Left renal cortex interstitium (tissue), 4 donors: ENCODE measurements at regions not wholly inside any gene's neighbourhood (a gene's known extent, or its start where the extent isn't known, plus 50 kb on each side); places are given as distances from the start of the nearest gene placed in this dataset.
"Not testable (repeated sequence)": the region's sequence is repeated elsewhere in the genome, so short reads cannot be mapped to it uniquely, and the experiment has no call there.

Experiments used
- DNase-seq, 4 donors: peaks; one replicate each; pipeline ENCODE4 v3.0.0-alpha.2; 2013; ENCODE audit warnings: low read depth in 4 of 4, low spot score in 2 of 4, missing footprints in 1 of 4

- DNase-seq = no peak
Measured at GRCh38 chr6:81148751-81149150, 603.7 kb downstream of the TENT5A start.

- DNase-seq = no peak
Measured at GRCh38 chr6:81145506-81145905, 607.0 kb downstream of the TENT5A start.

GRCh38 chr6:81144346-81144745, 608.1 kb downstream of the TENT5A start:
- no peak for DNase-seq

GRCh38 chr6:81138236-81138635, 614.2 kb downstream of the TENT5A start:
- DNase-seq = no peak

- no peak for DNase-seq
Measured at GRCh38 chr6:81130969-81131368, 621.5 kb downstream of the TENT5A start.

GRCh38 chr6:81130061-81130460, 622.4 kb downstream of the TENT5A start:
- no peak for DNase-seq

- DNase-seq = no peak
Measured at GRCh38 chr6:81128671-81129070, 623.8 kb downstream of the TENT5A start.

GRCh38 chr6:81126150-81126549, 626.3 kb downstream of the TENT5A start:
- DNase-seq = no peak

GRCh38 chr6:81120280-81120679, 632.2 kb downstream of the TENT5A start:
- DNase-seq = no peak

GRCh38 chr6:81105998-81106397, 646.5 kb downstream of the TENT5A start:
- DNase-seq = no peak

GRCh38 chr6:81098109-81098814, 654.2 kb downstream of the TENT5A start:
- no peak for DNase-seq

- DNase-seq = not testable (repeated sequence)
Measured at GRCh38 chr6:81096464-81096863, 656.0 kb downstream of the TENT5A start.

- DNase-seq = no peak
Measured at GRCh38 chr6:81093051-81093450, 659.4 kb downstream of the TENT5A start.

- no peak for DNase-seq
Measured at GRCh38 chr6:81088145-81088544, 664.3 kb downstream of the TENT5A start.

- no peak for DNase-seq
Measured at GRCh38 chr6:81086991-81087390, 665.5 kb downstream of the TENT5A start.

GRCh38 chr6:81085431-81085790, 667.1 kb downstream of the TENT5A start:
- no peak for DNase-seq

GRCh38 chr6:81084776-81085430, 667.6 kb downstream of the TENT5A start:
- DNase-seq = no peak

- DNase-seq = no peak
Measured at GRCh38 chr6:81075974-81076373, 676.5 kb downstream of the TENT5A start.

GRCh38 chr6:81073318-81073717, 679.2 kb downstream of the TENT5A start:
- DNase-seq = no peak

- DNase-seq = no peak
Measured at GRCh38 chr6:81071121-81071520, 681.4 kb downstream of the TENT5A start.

GRCh38 chr6:81067057-81067456, 685.4 kb downstream of the TENT5A start:
- DNase-seq = no peak

- DNase-seq = no peak
Measured at GRCh38 chr6:81063891-81064290, 688.6 kb downstream of the TENT5A start.

- DNase-seq = no peak
Measured at GRCh38 chr6:81054036-81054435, 698.4 kb downstream of the TENT5A start.
